22Rv1 (cell line): ENCODE measurements at regions not wholly inside any gene's neighbourhood (a gene's known extent, or its start where the extent isn't known, plus 50 kb on each side); places are given as distances from the start of the nearest gene placed in this dataset.

ENCODE experiments used
- ZFX ChIP-seq: fragments of 450-650 bp; IDR thresholded peaks from 2 replicates; pipeline ENCODE4 v1.6.1; 2017; ENCODE audit warnings: antibody characterized with exemption, borderline replicate concordance
- TF ChIP-seq, protein P1 (sequence below): fragments of 450-650 bp; IDR thresholded peaks from 2 replicates; pipeline ENCODE4 v1.5.1; 2017; ENCODE audit warnings: mild to moderate bottlenecking

DNA sequence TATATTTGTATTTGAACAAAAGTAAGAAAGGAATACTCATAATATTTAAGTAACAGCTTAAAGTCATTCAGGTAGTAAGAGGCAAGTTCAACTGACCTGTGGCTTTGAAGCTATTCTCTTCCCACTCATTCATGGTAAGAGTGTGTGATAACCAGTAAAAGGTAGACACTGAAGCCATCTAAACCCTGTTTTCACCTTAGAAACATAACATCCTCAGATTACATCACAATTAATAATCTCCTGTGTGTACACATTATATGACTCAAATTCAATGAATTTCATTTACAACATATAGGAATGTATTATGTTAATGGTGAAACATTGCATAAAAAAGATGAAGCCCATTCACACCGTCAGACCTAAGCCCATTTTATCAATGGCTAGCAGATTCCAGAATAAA, 364.8 kb upstream of the SNX7 start:
- TF ChIP-seq, protein P1, sequence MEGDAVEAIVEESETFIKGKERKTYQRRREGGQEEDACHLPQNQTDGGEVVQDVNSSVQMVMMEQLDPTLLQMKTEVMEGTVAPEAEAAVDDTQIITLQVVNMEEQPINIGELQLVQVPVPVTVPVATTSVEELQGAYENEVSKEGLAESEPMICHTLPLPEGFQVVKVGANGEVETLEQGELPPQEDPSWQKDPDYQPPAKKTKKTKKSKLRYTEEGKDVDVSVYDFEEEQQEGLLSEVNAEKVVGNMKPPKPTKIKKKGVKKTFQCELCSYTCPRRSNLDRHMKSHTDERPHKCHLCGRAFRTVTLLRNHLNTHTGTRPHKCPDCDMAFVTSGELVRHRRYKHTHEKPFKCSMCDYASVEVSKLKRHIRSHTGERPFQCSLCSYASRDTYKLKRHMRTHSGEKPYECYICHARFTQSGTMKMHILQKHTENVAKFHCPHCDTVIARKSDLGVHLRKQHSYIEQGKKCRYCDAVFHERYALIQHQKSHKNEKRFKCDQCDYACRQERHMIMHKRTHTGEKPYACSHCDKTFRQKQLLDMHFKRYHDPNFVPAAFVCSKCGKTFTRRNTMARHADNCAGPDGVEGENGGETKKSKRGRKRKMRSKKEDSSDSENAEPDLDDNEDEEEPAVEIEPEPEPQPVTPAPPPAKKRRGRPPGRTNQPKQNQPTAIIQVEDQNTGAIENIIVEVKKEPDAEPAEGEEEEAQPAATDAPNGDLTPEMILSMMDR = no peak
- no peak for TF ChIP-seq ZFX
